SK-N-SH (cell line): ENCODE measurements at regions not wholly inside any gene's neighbourhood (a gene's known extent, or its start where the extent isn't known, plus 50 kb on each side); places are given as distances from the start of the nearest gene placed in this dataset.

Experiments
- CTCF ChIA-PET: fragments of 300-600, 350-600 bp; formaldehyde crosslinking; extraction: SDS; loops from one replicate; lab custom pipeline; 2021; lab: Yijun Ruan, JAX
- POLR2A ChIA-PET: fragments of 350-600 bp; sonication (Branson Sonifier 250); formaldehyde crosslinking; extraction: SDS; loops from one replicate; lab custom pipeline; 2020; ENCODE audit warnings: antibody characterized with exemption, inconsistent platforms; lab: Yijun Ruan, JAX
- DNase-seq: peaks from one replicate; pipeline ENCODE4 v3.0.0; 2012
- H2AFZ ChIP-seq: fragments of 200-600 bp; sonication (generic); 2 replicates; pipeline ENCODE4 v1.8.1; 2016; ENCODE audit warnings: antibody characterized with exemption, mild to moderate bottlenecking, low read depth
- H3F3A ChIP-seq: fragments of 200-600 bp; sonication (generic); replicated peaks from 2 replicates; pipeline ENCODE3; 2016; ENCODE audit warnings: antibody characterized with exemption, mild to moderate bottlenecking; ENCODE audit not compliant: insufficient read depth
- H3K27ac ChIP-seq, 2 experiments: fragments of 200-500 bp in 1 of 2; fragments of 200-600 bp in 1 of 2; sonication (Bioruptor generic) in 1 of 2; sonication (generic), shearing (Covaris generic) in 1 of 2; 2 replicates each; pipeline versions ENCODE4 v1.5.1 to v1.6.1; 2014 to 2016; ENCODE audit warnings: low read depth in 2 of 2, inconsistent platforms in 1 of 2, low read length in 1 of 2, mild to moderate bottlenecking in 1 of 2, mixed read lengths in 1 of 2
- H3K27me3 ChIP-seq: fragments of 200-600 bp; sonication (generic), shearing (Covaris generic); 2 replicates; pipeline ENCODE4 v1.6.1; 2016; ENCODE audit warnings: mixed run types; ENCODE audit not compliant: insufficient read depth
- H3K36me3 ChIP-seq, 2 experiments: fragments of 200-500 bp in 1 of 2; fragments of 200-600 bp in 1 of 2; sonication (Bioruptor generic) in 1 of 2; sonication (generic) in 1 of 2; replicated peaks in 1 of 2; 2 replicates each; pipeline versions ENCODE3 to v1.5.1; 2014 to 2016; ENCODE audit warnings: low read length in 1 of 2, mild to moderate bottlenecking in 1 of 2; ENCODE audit not compliant: insufficient read depth in 2 of 2, control insufficient read depth in 1 of 2
- H3K4me1 ChIP-seq, 2 experiments: fragments of 200-500 bp in 1 of 2; fragments of 200-600 bp in 1 of 2; sonication (Bioruptor generic) in 1 of 2; sonication (generic), shearing (Covaris generic) in 1 of 2; 2 replicates each; pipeline versions ENCODE4 v1.5.1 to v1.6.1; 2014 to 2016; ENCODE audit warnings: low read depth in 1 of 2, low read length in 1 of 2, mixed run types in 1 of 2; ENCODE audit not compliant: insufficient read depth in 2 of 2, control insufficient read depth in 1 of 2
- H3K4me2 ChIP-seq: fragments of 200-600 bp; sonication (generic), shearing (Covaris generic); 2 replicates; pipeline ENCODE4 v1.6.1; 2017; ENCODE audit warnings: mixed run types
- H3K4me3 ChIP-seq, 2 experiments: fragments of 200-500 bp in 1 of 2; fragments of 200-600 bp in 1 of 2; sonication (Bioruptor generic) in 1 of 2; sonication (generic), shearing (Covaris generic) in 1 of 2; 2 replicates each; pipeline versions ENCODE4 v1.5.1 to v1.8.1; 2014 to 2016; ENCODE audit warnings: low read depth in 2 of 2, inconsistent platforms in 1 of 2, low read length in 1 of 2, mild to moderate bottlenecking in 1 of 2, mixed read lengths in 1 of 2, moderate library complexity in 1 of 2
- H3K79me2 ChIP-seq: fragments of 200-600 bp; sonication (generic); 2 replicates; pipeline ENCODE4 v1.8.1; 2017; ENCODE audit warnings: mild to moderate bottlenecking; ENCODE audit not compliant: insufficient read depth
- H3K9ac ChIP-seq: fragments of 200-600 bp; sonication (generic); 2 replicates; pipeline ENCODE4 v1.6.1; 2017; ENCODE audit warnings: mixed run types
- H3K9me2 ChIP-seq: fragments of 200-600 bp; sonication (generic); 2 replicates; pipeline ENCODE4 v1.6.1; 2017; ENCODE audit warnings: mixed run types
- H3K9me3 ChIP-seq: fragments of 200-600 bp; sonication (generic); 2 replicates; pipeline ENCODE4 v1.6.1; 2017; ENCODE audit warnings: mixed run types, mild to moderate bottlenecking, moderate library complexity
- H4K20me1 ChIP-seq: fragments of 200-600 bp; sonication (generic); 2 replicates; pipeline ENCODE4 v1.6.1; 2017; ENCODE audit warnings: mild to moderate bottlenecking, mixed run types; ENCODE audit not compliant: insufficient read depth
- CHD2 ChIP-seq: fragments of 150-350 bp; IDR thresholded peaks from 2 replicates; pipeline ENCODE4 v1.6.1; 2018; ENCODE audit warnings: low read length; ENCODE audit not compliant: partially characterized antibody
- CTCF ChIP-seq: fragments of 200-600 bp; sonication (generic); IDR thresholded peaks from 2 replicates; pipeline ENCODE4 v1.6.1; 2017; ENCODE audit warnings: antibody characterized with exemption, mild to moderate bottlenecking, moderate library complexity
- ELF1 ChIP-seq: IDR thresholded peaks from 2 replicates; pipeline ENCODE4 v1.4.0; 2012
- FOSL2 ChIP-seq: IDR thresholded peaks from 2 replicates; pipeline ENCODE4 v1.4.0; 2012; ENCODE audit warnings: low read depth, mild to moderate bottlenecking, moderate library complexity, borderline replicate concordance
- GATA2 ChIP-seq: sonication (generic); formaldehyde crosslinking; IDR thresholded peaks from 2 replicates; pipeline ENCODE4 v1.5.0; 2020; ENCODE audit warnings: mild to moderate bottlenecking, missing genetic modification reagents
- JUND ChIP-seq: IDR thresholded peaks from 2 replicates; pipeline ENCODE4 v1.4.0; 2012
- NRF1 ChIP-seq: IDR thresholded peaks from 2 replicates; pipeline ENCODE4 v1.6.1; 2012; ENCODE audit warnings: low read depth, mild to moderate bottlenecking, low read length
- POLR2AphosphoS5 ChIP-seq: IDR thresholded peaks from 2 replicates; pipeline ENCODE4 v1.6.1; 2012; ENCODE audit warnings: low read depth, low read length
- RAD21 ChIP-seq: IDR thresholded peaks from 2 replicates; pipeline ENCODE4 v1.6.1; 2012; ENCODE audit warnings: mild to moderate bottlenecking, low read length
- RFX5 ChIP-seq: IDR thresholded peaks from 2 replicates; pipeline ENCODE4 v1.6.1; 2012; ENCODE audit warnings: mild to moderate bottlenecking, improper control_type of control experiment, low read length
- RXRA ChIP-seq: IDR thresholded peaks from 2 replicates; pipeline ENCODE4 v1.4.0; 2012; ENCODE audit warnings: low read depth, mild to moderate bottlenecking, borderline replicate concordance
- SMC3 ChIP-seq: IDR thresholded peaks from 2 replicates; pipeline ENCODE4 v1.6.1; 2012; ENCODE audit warnings: low read depth, low read length, improper control_type of control experiment
- TAF1 ChIP-seq: IDR thresholded peaks from 2 replicates; pipeline ENCODE4 v1.6.1; 2012; ENCODE audit warnings: low read depth, mild to moderate bottlenecking, low read length, moderate library complexity, borderline replicate concordance
- TCF12 ChIP-seq: IDR thresholded peaks from 2 replicates; pipeline ENCODE4 v1.4.0; 2012
- USF1 ChIP-seq: IDR thresholded peaks from 2 replicates; pipeline ENCODE4 v1.4.0; 2012; ENCODE audit warnings: low read depth, borderline replicate concordance
- YY1 ChIP-seq: IDR thresholded peaks from 2 replicates; pipeline ENCODE4 v1.4.0; 2012; ENCODE audit warnings: low read depth, mild to moderate bottlenecking
- WGBS: methylation state at CpG from one replicate; pipeline ENCODE4 v1.1.6; 2017; ENCODE audit warnings: low lambda C conversion rate; 5-methylcytosine and 5-hydroxymethylcytosine counted together

GRCh38 chr15:25565470-25566264, 126.8 kb upstream of the UBE3A start:
- H3K36me3 ChIP-seq = no peaks in the 10 kb centered on the region
- no peak overlapping the region for H3K4me3 ChIP-seq
- no peaks in the 10 kb centered on the region for H3K9me2 ChIP-seq
- CTCF ChIA-PET = no interaction called here
- no peaks in the 10 kb centered on the region for H3K4me1 ChIP-seq
- no peak overlapping the region for H2AFZ ChIP-seq
- TF ChIP-seq RAD21 (no peak), POLR2AphosphoS5 (no peak), RFX5 (no peak), CHD2 (no peak), RXRA (no peak), TAF1 (no peak), FOSL2 (no peak), GATA2 (CRISPR knock-in tag) (no peak), SMC3 (no peak), CTCF (no peak), YY1 (no peak), NRF1 (no peak), ELF1 (no peak), TCF12 (no peak), JUND (no peak)
- no peaks in the 10 kb centered on the region for H3K79me2 ChIP-seq
- POLR2A ChIA-PET = no interaction called here
- no peaks in the 10 kb centered on the region for H3K9me3 ChIP-seq
- H3K27ac ChIP-seq = no peak overlapping the region
- no peak for DNase-seq
- H3K9ac ChIP-seq = no peak overlapping the region
- H4K20me1 ChIP-seq = no peaks in the 10 kb centered on the region
- no peak overlapping the region for H3K4me2 ChIP-seq
- H3F3A ChIP-seq = no peaks in the 10 kb centered on the region
- 44% methylated on average over 14 of the region's 14 CpGs for WGBS
- no peaks in the 10 kb centered on the region for H3K27me3 ChIP-seq

GRCh38 chr15:25563596-25563995, 124.8 kb upstream of the UBE3A start:
- TF ChIP-seq USF1 = no peak
- no peak for TF ChIP-seq CHD2
- ChIA-PET CTCF (no interaction called here), POLR2A (no interaction called here)
- DNase-seq = no peak
- Histone ChIP-seq H3K4me1 (no peaks in the 10 kb centered on the region), H3K27me3 (no peaks in the 10 kb centered on the region), H3F3A (no peaks in the 10 kb centered on the region), H3K27ac (no peak overlapping the region), H3K4me2 (no peak overlapping the region), H3K9me2 (no peaks in the 10 kb centered on the region), H3K9ac (no peak overlapping the region), H3K79me2 (no peaks in the 10 kb centered on the region), H4K20me1 (no peaks in the 10 kb centered on the region), H3K4me3 (no peak overlapping the region), H2AFZ (no peak overlapping the region), H3K9me3 (no peaks in the 10 kb centered on the region), H3K36me3 (no peaks in the 10 kb centered on the region)
- 51% methylated on average over 4 of the region's 4 CpGs for WGBS
